ENCODE measurements at regions not wholly inside any gene's neighbourhood (a gene's known extent, or its start where the extent isn't known, plus 50 kb on each side); places are given as distances from the start of the nearest gene placed in this dataset.
"Not testable (repeated sequence)": the region's sequence is repeated elsewhere in the genome, so short reads cannot be mapped to it uniquely, and the experiment has no call there.

DNA sequence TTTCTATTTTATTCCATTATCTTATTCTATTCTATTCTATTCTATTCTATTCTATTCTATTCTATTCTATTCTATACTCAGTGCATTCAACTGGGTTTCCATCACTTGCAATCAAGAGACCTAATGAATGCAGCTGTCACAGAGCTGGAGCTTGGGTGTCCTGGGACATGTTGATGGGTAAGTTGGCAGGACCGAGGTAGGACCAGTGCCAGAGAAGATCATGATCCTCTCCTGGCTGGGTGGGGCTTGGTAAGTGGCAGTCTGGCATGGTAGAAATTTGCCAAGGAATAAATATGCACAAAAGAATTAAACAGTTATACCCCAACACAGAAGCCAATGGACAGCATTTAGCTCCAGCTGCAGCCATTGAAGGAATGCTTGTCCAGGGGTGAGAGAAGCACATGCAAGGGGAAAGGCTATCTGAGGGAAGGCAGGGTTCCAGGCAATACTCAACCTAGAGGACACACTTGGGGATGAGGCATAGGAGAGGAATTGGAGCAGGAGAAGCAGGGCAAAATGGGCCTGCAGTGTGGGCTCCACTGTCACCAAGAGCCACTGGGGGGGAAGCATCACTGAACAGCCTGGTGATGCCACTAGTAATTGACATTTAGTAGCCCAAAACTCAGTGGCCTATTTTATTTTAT is 97.0 kb upstream of the CD82 start:
- H3K4me3 ChIP-seq (replicated peaks; ENCODE audit: low read depth, low read length), result no peak overlapping the region
- TF ChIP-seq, protein P1, sequence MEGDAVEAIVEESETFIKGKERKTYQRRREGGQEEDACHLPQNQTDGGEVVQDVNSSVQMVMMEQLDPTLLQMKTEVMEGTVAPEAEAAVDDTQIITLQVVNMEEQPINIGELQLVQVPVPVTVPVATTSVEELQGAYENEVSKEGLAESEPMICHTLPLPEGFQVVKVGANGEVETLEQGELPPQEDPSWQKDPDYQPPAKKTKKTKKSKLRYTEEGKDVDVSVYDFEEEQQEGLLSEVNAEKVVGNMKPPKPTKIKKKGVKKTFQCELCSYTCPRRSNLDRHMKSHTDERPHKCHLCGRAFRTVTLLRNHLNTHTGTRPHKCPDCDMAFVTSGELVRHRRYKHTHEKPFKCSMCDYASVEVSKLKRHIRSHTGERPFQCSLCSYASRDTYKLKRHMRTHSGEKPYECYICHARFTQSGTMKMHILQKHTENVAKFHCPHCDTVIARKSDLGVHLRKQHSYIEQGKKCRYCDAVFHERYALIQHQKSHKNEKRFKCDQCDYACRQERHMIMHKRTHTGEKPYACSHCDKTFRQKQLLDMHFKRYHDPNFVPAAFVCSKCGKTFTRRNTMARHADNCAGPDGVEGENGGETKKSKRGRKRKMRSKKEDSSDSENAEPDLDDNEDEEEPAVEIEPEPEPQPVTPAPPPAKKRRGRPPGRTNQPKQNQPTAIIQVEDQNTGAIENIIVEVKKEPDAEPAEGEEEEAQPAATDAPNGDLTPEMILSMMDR (IDR thresholded peaks at IDR 0.05; ENCODE audit: low read depth, low read length, missing control alignments), result no peak
- no peak for DNase-seq (ENCODE audit: extremely low read depth, low read depth)

DNA sequence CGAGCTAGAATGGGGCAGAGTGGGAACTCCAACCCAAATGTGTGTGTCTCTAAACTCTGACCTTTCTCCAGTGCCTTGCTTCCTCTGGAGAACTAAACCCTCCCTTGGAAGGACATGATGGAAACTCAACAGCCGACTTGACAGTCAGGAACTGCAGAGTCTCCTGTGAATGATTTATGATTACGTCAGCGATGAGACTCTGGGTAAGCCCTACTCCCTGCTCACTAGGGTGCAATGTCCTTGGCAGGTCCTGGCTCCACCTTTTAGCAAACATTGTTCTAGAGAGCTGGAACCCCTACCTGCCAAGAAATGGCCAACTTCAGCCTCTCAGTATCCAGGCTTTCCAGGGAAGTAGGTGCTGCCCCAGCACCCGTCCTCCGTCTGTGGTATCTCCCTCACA is 96.1 kb upstream of the CD82 start:
- DNase-seq (ENCODE audit: extremely low read depth, low read depth), result no peak
- H3K4me3 ChIP-seq (replicated peaks; ENCODE audit: low read depth, low read length), result no peak overlapping the region
- TF ChIP-seq, protein P1 (IDR thresholded peaks at IDR 0.05; ENCODE audit: low read depth, low read length, missing control alignments), result no peak

DNA sequence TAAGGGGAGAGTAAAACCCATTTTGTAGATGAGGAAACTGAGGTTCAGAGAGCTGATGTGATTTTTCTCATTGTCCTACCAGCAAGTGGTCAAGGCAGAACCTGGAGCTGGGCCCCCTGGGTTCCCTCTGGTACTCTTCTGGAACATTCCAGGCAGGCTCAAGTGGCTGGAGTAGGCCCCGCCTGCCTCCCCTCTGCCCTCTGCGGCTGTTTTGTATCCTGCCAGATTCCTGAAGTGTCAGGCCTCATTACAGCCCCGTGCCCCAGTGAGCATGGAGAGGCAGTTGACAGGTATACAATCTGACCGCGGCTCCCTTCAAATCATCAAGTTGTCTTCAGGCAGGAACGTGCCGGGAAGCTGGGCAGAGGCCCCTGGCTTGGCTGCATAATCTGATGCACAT is 94.6 kb upstream of the CD82 start:
- TF ChIP-seq, protein P1 (IDR thresholded peaks at IDR 0.05; ENCODE audit: low read depth, low read length, missing control alignments), result no peak
- no peak overlapping the region for H3K4me3 ChIP-seq (replicated peaks; ENCODE audit: low read depth, low read length)
- DNase-seq (ENCODE audit: extremely low read depth, low read depth), result no peak

DNA sequence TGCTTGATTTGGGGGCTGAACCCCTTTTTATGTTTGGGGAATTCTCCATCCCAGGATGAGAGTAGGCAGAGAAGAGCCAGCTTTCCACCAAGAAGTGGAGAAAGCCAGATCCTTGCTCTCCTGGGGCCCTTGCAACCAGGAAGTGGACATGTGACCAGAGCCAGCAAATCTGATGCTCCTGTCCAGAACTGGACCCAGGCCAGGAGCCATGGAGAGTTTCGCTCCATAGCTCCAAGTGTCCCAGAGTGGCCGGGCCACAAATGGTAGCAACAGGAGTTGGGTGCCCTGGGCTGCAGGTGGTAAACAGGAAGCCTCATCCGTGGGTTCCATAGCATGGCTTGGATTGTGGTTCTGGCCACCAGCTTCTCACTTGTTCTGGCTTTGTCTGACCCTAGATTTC is 93.9 kb upstream of the CD82 start:
- H3K4me3 ChIP-seq (replicated peaks; ENCODE audit: low read depth, low read length), result no peak overlapping the region
- TF ChIP-seq, protein P1 (IDR thresholded peaks at IDR 0.05; ENCODE audit: low read depth, low read length, missing control alignments), result no peak
- DNase-seq (ENCODE audit: extremely low read depth, low read depth), result no peak

DNA sequence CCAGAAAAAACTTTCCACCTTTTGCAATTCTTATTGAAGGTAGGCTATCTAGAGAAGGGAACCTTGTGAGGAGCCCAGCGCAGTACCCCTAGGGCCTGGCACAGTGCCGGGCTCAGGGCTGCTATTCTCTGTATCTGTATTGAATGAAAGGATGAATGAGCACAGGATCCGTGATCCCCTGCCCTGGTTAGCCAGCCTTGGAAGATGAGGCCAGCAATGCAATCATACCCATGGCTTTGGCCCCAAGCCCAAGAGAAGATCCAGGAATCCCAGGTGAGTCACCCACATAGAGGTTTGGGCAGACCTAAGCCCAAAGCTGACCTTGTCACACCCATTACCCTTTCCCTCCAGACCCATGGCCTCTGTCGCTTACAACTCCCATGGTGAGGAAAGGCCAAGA is 92.5 kb upstream of the CD82 start:
- no peak overlapping the region for H3K4me3 ChIP-seq (replicated peaks; ENCODE audit: low read depth, low read length)
- no peak for DNase-seq (ENCODE audit: extremely low read depth, low read depth)
- TF ChIP-seq, protein P1 (IDR thresholded peaks at IDR 0.05; ENCODE audit: low read depth, low read length, missing control alignments), result no peak

DNA sequence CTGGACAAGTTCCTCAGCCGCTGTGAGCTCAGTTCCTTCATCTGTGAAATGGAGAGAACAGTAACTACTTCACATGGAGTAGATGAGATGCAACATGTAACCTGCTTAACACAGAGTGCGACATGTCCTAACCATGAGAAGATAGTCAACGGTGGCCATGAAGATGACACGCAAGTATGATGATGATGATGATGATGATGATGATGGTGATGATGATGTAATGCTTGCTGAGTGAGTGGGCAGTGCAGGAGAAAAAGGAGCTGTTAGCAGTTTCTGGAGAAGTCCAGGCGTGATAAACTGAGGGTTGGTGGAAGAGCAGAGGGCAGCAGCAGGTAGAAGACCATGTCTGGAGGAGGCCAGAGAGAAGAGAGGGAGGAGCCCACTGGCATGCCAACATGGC is 90.8 kb upstream of the CD82 start:
- DNase-seq (ENCODE audit: extremely low read depth, low read depth), result no peak
- H3K4me3 ChIP-seq (replicated peaks; ENCODE audit: low read depth, low read length), result no peak overlapping the region
- TF ChIP-seq, protein P1 (IDR thresholded peaks at IDR 0.05; ENCODE audit: low read depth, low read length, missing control alignments), result no peak

DNA sequence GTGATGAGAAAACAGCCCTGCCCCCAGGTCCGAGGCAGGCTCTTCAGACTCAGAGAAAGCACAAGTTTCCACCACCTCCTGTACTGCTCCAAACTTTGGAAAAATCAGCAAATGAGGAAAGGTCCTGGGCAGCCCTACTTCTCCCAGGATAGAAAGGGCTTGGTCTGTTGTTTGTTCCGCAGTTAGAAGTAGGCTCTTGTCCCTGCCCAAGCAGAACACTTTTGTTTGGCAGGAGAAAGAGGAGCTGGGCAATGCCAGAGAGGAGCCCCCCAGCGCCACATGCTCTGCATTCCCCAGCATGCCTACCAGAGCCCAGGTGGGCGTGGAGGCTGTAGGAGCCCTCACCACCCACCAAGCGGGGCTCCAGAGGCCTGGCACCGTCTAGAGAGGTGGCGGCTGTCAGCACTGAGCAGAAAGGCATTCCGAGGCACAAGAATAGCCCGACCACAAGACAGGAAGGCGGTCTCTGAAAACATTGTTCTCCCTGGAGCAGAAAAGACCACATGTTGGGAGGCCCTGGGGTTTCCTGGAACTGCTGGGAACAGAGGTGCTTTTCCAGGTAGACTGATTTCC is 90.3 kb upstream of the CD82 start:
- H3K4me3 ChIP-seq (replicated peaks; ENCODE audit: low read depth, low read length), result no peak overlapping the region
- TF ChIP-seq, protein P1 (IDR thresholded peaks at IDR 0.05; ENCODE audit: low read depth, low read length, missing control alignments), result no peak
- DNase-seq (ENCODE audit: extremely low read depth, low read depth), result no peak

DNA sequence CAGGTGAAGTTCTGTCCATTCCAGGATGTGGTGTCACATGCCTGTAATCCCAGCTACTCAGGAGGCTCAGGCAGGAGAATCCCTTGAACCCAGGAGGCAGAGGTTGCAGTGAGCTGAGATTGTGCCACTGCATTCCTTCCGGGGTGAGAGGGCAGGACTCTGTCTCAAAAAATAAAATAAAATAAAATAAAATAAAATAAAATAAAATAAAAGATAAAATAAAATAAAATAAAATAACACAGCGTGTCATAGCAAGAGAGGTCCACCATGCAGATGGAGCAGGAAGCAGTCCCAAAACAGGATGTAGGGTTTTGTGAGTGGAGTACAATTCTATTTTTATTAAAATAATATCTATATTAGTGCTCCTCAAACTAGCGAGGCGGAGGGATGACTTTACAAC is 83.1 kb upstream of the CD82 start:
- DNase-seq (ENCODE audit: extremely low read depth, low read depth); H3K4me3 ChIP-seq (replicated peaks; ENCODE audit: low read depth, low read length): not testable (repeated sequence)
